IMR-90 (cell line): ENCODE measurements at regions not wholly inside any gene's neighbourhood (a gene's known extent, or its start where the extent isn't known, plus 50 kb on each side); places are given as distances from the start of the nearest gene placed in this dataset.

Experiments
- ATAC-seq: fragments of 200-7000 bp; cut with Tn5 transposase; 2 replicates; pipeline ENCODE4 v1.9.1; 2020; ENCODE audit warnings: low read depth, mild to moderate bottlenecking, moderate library complexity
- BruUV-seq: library from RNA; stranded (reverse); fragments of 400-500 nt; replicated peaks from 2 replicates; lab custom pipeline; 2021; lab: Mats Ljungman, UMichigan
- CTCF ChIA-PET: fragments of 300-600 bp; formaldehyde crosslinking; extraction: SDS; loops from one replicate; lab custom pipeline; 2021; ENCODE audit warnings: antibody characterized with exemption; lab: Yijun Ruan, JAX
- POLR2A ChIA-PET: fragments of 300-600 bp; sonication (Branson Sonifier 250); formaldehyde crosslinking; loops from one replicate; lab custom pipeline; 2022; ENCODE audit warnings: antibody characterized with exemption; ENCODE audit not compliant: unreplicated experiment; lab: Charles Lee
- DNase-seq: peaks from one replicate; pipeline ENCODE4 v3.0.0; 2013
- H2AFZ ChIP-seq: replicated peaks from 2 replicates; pipeline ENCODE3; 2013; ENCODE audit warnings: low read length, mild to moderate bottlenecking; ENCODE audit not compliant: poor library complexity
- H2AK5ac ChIP-seq: 2 replicates; pipeline ENCODE4 v1.6.1; 2013; ENCODE audit warnings: low read depth, low read length, inconsistent platforms
- H2AK9ac ChIP-seq: replicated peaks from 2 replicates; pipeline ENCODE3; 2013; ENCODE audit warnings: mild to moderate bottlenecking, low read depth, low read length, moderate library complexity; ENCODE audit not compliant: poor library complexity
- H2BK120ac ChIP-seq: 2 replicates; pipeline ENCODE4 v1.6.1; 2013; ENCODE audit warnings: low read depth, low read length, inconsistent platforms
- H2BK15ac ChIP-seq: 3 replicates; pipeline ENCODE4 v1.6.1; 2013; ENCODE audit warnings: low read depth, low read length, inconsistent platforms
- H2BK20ac ChIP-seq: 2 replicates; pipeline ENCODE4 v1.6.1; 2013; ENCODE audit warnings: low read depth, mild to moderate bottlenecking, inconsistent platforms, low read length, moderate library complexity
- H2BK5ac ChIP-seq: 2 replicates; pipeline ENCODE4 v1.6.1; 2013; ENCODE audit warnings: mild to moderate bottlenecking, low read depth, low read length, inconsistent platforms; ENCODE audit not compliant: poor library complexity, severe bottlenecking
- H3K14ac ChIP-seq: replicated peaks from 2 replicates; pipeline ENCODE4 v1.6.1; 2013; ENCODE audit warnings: low read depth, low read length, inconsistent platforms
- H3K18ac ChIP-seq: 2 replicates; pipeline ENCODE4 v1.6.1; 2013; ENCODE audit warnings: low read depth, low read length, control low read depth
- H3K23ac ChIP-seq: 2 replicates; pipeline ENCODE4 v1.6.1; 2013; ENCODE audit warnings: low read depth, low read length, inconsistent platforms
- H3K27ac ChIP-seq: 2 replicates; pipeline ENCODE4 v1.5.1; 2013; ENCODE audit warnings: mild to moderate bottlenecking, control low read depth, low read length; ENCODE audit not compliant: insufficient read depth
- H3K27me3 ChIP-seq: 2 replicates; pipeline ENCODE4 v1.6.1; 2013; ENCODE audit warnings: low read length; ENCODE audit not compliant: control insufficient read depth, insufficient read depth
- H3K36me3 ChIP-seq: 2 replicates; pipeline ENCODE4 v1.6.1; 2013; ENCODE audit warnings: low read length, mixed read lengths; ENCODE audit not compliant: control insufficient read depth, insufficient read depth
- H3K4ac ChIP-seq: 2 replicates; pipeline ENCODE4 v1.6.1; 2013; ENCODE audit warnings: low read depth, low read length, inconsistent platforms
- H3K4me1 ChIP-seq: 2 replicates; pipeline ENCODE4 v1.6.1; 2013; ENCODE audit warnings: low read length, mixed read lengths; ENCODE audit not compliant: control insufficient read depth, insufficient read depth
- H3K4me2 ChIP-seq: 2 replicates; pipeline ENCODE4 v1.6.1; 2013; ENCODE audit warnings: low read depth, mild to moderate bottlenecking, control low read depth, low read length, moderate library complexity
- H3K4me3 ChIP-seq: 2 replicates; pipeline ENCODE4 v1.5.1; 2013; ENCODE audit warnings: low read depth, mild to moderate bottlenecking, control low read depth, low read length, moderate library complexity; ENCODE audit not compliant: insufficient read depth
- H3K56ac ChIP-seq: 2 replicates; pipeline ENCODE4 v1.6.1; 2013; ENCODE audit warnings: low read length, inconsistent platforms; ENCODE audit not compliant: insufficient read depth; ENCODE audit errors: extremely low read depth
- H3K79me1 ChIP-seq, 2 experiments: 2 replicates each; pipeline ENCODE4 v1.6.1; 2013; ENCODE audit warnings: low read length in 2 of 2, inconsistent platforms in 1 of 2, low read depth in 1 of 2
- H3K9ac ChIP-seq: 2 replicates; pipeline ENCODE4 v1.6.1; 2013; ENCODE audit warnings: low read depth, low read length, control low read depth
- H3K9me1 ChIP-seq: 2 replicates; pipeline ENCODE4 v1.6.1; 2013; ENCODE audit warnings: low read length, inconsistent platforms; ENCODE audit not compliant: insufficient read depth
- H3K9me3 ChIP-seq: 2 replicates; pipeline ENCODE4 v1.6.1; 2013; ENCODE audit warnings: low read length; ENCODE audit not compliant: control insufficient read depth, insufficient read depth
- H4K20me1 ChIP-seq: 2 replicates; pipeline ENCODE4 v1.6.1; 2013; ENCODE audit warnings: low read length, inconsistent platforms; ENCODE audit not compliant: insufficient read depth
- H4K5ac ChIP-seq: 2 replicates; pipeline ENCODE4 v1.6.1; 2013; ENCODE audit warnings: mild to moderate bottlenecking, low read depth, low read length, control low read depth
- H4K8ac ChIP-seq, 2 experiments: 2 replicates each; pipeline ENCODE4 v1.6.1; 2013; ENCODE audit warnings: low read depth in 2 of 2, low read length in 2 of 2, control low read depth in 1 of 2, inconsistent platforms in 1 of 2
- H4K91ac ChIP-seq: 2 replicates; pipeline ENCODE4 v1.6.1; 2013; ENCODE audit warnings: low read depth, low read length, inconsistent platforms; ENCODE audit not compliant: insufficient read depth
- BHLHE40 ChIP-seq: fragments of 150-350 bp; IDR thresholded peaks from 2 replicates; pipeline ENCODE4 v1.6.1; 2016; ENCODE audit warnings: mild to moderate bottlenecking, low read depth, low read length
- CEBPB ChIP-seq: IDR thresholded peaks from 2 replicates; pipeline ENCODE4 v1.6.1; 2012; ENCODE audit warnings: low read depth, low read length, improper control_type of control experiment
- CHD1 ChIP-seq: IDR thresholded peaks from 2 replicates; pipeline ENCODE4 v1.6.1; 2012; ENCODE audit warnings: low read depth, low read length, improper control_type of control experiment
- CTCF ChIP-seq: conservative IDR thresholded peaks from 2 replicates; pipeline ENCODE4 v1.5.1; 2012; ENCODE audit warnings: mild to moderate bottlenecking, low read depth, low read length, improper control_type of control experiment
- ELK1 ChIP-seq: fragments of 150-350 bp; IDR thresholded peaks from 2 replicates; pipeline ENCODE4 v1.6.1; 2016; ENCODE audit warnings: low read depth, mild to moderate bottlenecking, low read length, moderate library complexity, borderline replicate concordance
- FOS ChIP-seq: fragments of 150-350 bp; IDR thresholded peaks from 2 replicates; pipeline ENCODE4 v1.6.1; 2016; ENCODE audit warnings: low read depth, low read length
- MAFK ChIP-seq: IDR thresholded peaks from 2 replicates; pipeline ENCODE4 v1.6.1; 2012; ENCODE audit warnings: low read depth, low read length, improper control_type of control experiment
- MAZ ChIP-seq: IDR thresholded peaks from 2 replicates; pipeline ENCODE4 v1.6.1; 2012; ENCODE audit warnings: low read depth, mild to moderate bottlenecking, low read length, improper control_type of control experiment, moderate library complexity, borderline replicate concordance
- MXI1 ChIP-seq: IDR thresholded peaks from 2 replicates; pipeline ENCODE4 v1.6.1; 2012; ENCODE audit warnings: low read depth, mild to moderate bottlenecking, low read length, moderate library complexity, borderline replicate concordance
- NFE2L2 ChIP-seq: fragments of 150-350 bp; IDR thresholded peaks from 2 replicates; pipeline ENCODE4 v1.6.1; 2016; ENCODE audit warnings: low read depth, mild to moderate bottlenecking, low read length
- POLR2A ChIP-seq: IDR thresholded peaks from 2 replicates; pipeline ENCODE4 v1.6.1; 2012; ENCODE audit warnings: mild to moderate bottlenecking, low read depth, low read length
- RAD21 ChIP-seq: IDR thresholded peaks from 2 replicates; pipeline ENCODE4 v1.6.1; 2012; ENCODE audit warnings: low read length, improper control_type of control experiment
- RCOR1 ChIP-seq: IDR thresholded peaks from 2 replicates; pipeline ENCODE4 v1.6.1; 2012; ENCODE audit warnings: mild to moderate bottlenecking, low read length, improper control_type of control experiment; ENCODE audit not compliant: insufficient replicate concordance
- RFX5 ChIP-seq: IDR thresholded peaks from 2 replicates; pipeline ENCODE4 v1.8.0; 2012; ENCODE audit warnings: low read depth, mild to moderate bottlenecking, low read length, moderate library complexity
- SMC3 ChIP-seq: fragments of 150-350 bp; IDR thresholded peaks from 2 replicates; pipeline ENCODE4 v1.6.1; 2016; ENCODE audit warnings: low read depth, mild to moderate bottlenecking, antibody characterized with exemption, low read length, moderate library complexity
- USF2 ChIP-seq: fragments of 150-350 bp; IDR thresholded peaks from 2 replicates; pipeline ENCODE4 v1.6.1; 2017; ENCODE audit warnings: mild to moderate bottlenecking, antibody characterized with exemption, low read length, low read depth
- dilution Hi-C: fragments of 300-500 bp; cut with HindIII; formaldehyde crosslinking; loops from one replicate; pipeline ENCODE4 v1.14.3; 2018; ENCODE audit warnings: low sequenced_read_pairs; ENCODE audit not compliant: unreplicated experiment
- in situ Hi-C: fragments of 300-500 bp; cut with MboI; formaldehyde crosslinking; loops from 3 replicates; pipeline ENCODE4 v1.14.3; 2019; ENCODE audit warnings: low sequenced_read_pairs, inconsistent platforms, mixed read lengths
- intact Hi-C: fragments of 100-400 bp; cut with micrococcal nuclease; formaldehyde crosslinking; loops from 2 replicates; pipeline ENCODE4 v1.10.0; 2022

GRCh38 chr12:81819991-81820633 is 61.0 kb upstream of the PPFIA2 start:
- no peak overlapping the region for H4K8ac ChIP-seq
- ChIA-PET POLR2A (no interaction called here), CTCF (no interaction called here)
- no peak overlapping the region for H3K4ac ChIP-seq
- H2AFZ ChIP-seq = no peak overlapping the region
- ATAC-seq (no peak), DNase-seq (no peak)
- H2BK20ac ChIP-seq = no peak overlapping the region
- no peak overlapping the region for H3K4me3 ChIP-seq
- no peak overlapping the region for H4K5ac ChIP-seq
- H3K27ac ChIP-seq = no peak overlapping the region
- no peak overlapping the region for H3K14ac ChIP-seq
- H4K20me1 ChIP-seq = no peaks in the 10 kb centered on the region
- H2BK15ac ChIP-seq = no peak overlapping the region
- no peak overlapping the region for H3K18ac ChIP-seq
- H3K27me3 ChIP-seq = no peaks in the 10 kb centered on the region
- no peaks in the 10 kb centered on the region for H3K36me3 ChIP-seq
- H3K9me3 ChIP-seq = peaks cover 4% of the 10 kb centered on the region; the same call in 1 of the 2 replicates
- H3K79me1 ChIP-seq = no peaks in the 10 kb centered on the region
- in situ Hi-C loops = no loop called here
- intact Hi-C loops = no loop called here
- no peak overlapping the region for H2BK120ac ChIP-seq
- H3K56ac ChIP-seq = no peak overlapping the region
- no peaks in the 10 kb centered on the region for H3K9me1 ChIP-seq
- H3K9ac ChIP-seq = no peak overlapping the region
- H3K23ac ChIP-seq = no peak overlapping the region
- no peak overlapping the region for H4K91ac ChIP-seq
- no peak overlapping the region for H2BK5ac ChIP-seq
- no peak overlapping the region for H2AK5ac ChIP-seq
- no peak overlapping the region for H2AK9ac ChIP-seq
- no TSS peak for BruUV-seq
- no peaks in the 10 kb centered on the region for H3K4me1 ChIP-seq
- dilution Hi-C loops = no loop called here
- no peak overlapping the region for H3K4me2 ChIP-seq
- TF ChIP-seq RCOR1 = no peak
- no peak for TF ChIP-seq RFX5
- TF ChIP-seq CTCF = no peak
- no peak for TF ChIP-seq SMC3
- TF ChIP-seq MAFK = no peak
- TF ChIP-seq NFE2L2 = no peak
- TF ChIP-seq CHD1 = no peak
- no peak for TF ChIP-seq CEBPB
- no peak for TF ChIP-seq MXI1
- TF ChIP-seq ELK1 = no peak
- TF ChIP-seq BHLHE40 = no peak
- TF ChIP-seq POLR2A = no peak
- no peak for TF ChIP-seq RAD21
- no peak for TF ChIP-seq MAZ
- no peak for TF ChIP-seq FOS
- no peak for TF ChIP-seq USF2
